ENCODE measurements at regions not wholly inside any gene's neighbourhood (a gene's known extent, or its start where the extent isn't known, plus 50 kb on each side); places are given as distances from the start of the nearest gene placed in this dataset.

DNA sequence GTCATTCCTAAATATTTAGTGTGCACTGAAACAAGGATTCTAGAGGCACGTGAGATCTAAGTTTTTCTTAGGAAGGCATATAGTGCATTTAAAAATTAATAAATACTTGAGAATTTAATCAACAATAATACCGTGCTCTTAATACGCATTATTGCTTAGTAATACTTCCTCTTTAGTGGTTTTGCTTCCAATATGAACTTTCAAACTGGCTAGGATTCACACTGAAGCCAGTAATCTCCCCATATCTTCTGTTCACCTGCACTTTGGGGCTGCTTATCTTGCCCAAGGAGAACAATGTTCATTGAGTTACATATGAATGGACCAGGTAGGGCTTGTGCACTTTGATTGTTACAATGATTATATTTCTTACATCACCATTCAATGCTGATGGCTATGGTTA lies 180.5 kb upstream of the RIOK2 start:
- DNase-seq (ENCODE audit: low read depth): no peak
- no peak overlapping the region for H3K4me3 ChIP-seq (ENCODE audit: low read length)
- TF ChIP-seq, protein P1, sequence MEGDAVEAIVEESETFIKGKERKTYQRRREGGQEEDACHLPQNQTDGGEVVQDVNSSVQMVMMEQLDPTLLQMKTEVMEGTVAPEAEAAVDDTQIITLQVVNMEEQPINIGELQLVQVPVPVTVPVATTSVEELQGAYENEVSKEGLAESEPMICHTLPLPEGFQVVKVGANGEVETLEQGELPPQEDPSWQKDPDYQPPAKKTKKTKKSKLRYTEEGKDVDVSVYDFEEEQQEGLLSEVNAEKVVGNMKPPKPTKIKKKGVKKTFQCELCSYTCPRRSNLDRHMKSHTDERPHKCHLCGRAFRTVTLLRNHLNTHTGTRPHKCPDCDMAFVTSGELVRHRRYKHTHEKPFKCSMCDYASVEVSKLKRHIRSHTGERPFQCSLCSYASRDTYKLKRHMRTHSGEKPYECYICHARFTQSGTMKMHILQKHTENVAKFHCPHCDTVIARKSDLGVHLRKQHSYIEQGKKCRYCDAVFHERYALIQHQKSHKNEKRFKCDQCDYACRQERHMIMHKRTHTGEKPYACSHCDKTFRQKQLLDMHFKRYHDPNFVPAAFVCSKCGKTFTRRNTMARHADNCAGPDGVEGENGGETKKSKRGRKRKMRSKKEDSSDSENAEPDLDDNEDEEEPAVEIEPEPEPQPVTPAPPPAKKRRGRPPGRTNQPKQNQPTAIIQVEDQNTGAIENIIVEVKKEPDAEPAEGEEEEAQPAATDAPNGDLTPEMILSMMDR (conservative IDR thresholded peaks at IDR 0.05; ENCODE audit: low read depth, low read length): no peak

DNA sequence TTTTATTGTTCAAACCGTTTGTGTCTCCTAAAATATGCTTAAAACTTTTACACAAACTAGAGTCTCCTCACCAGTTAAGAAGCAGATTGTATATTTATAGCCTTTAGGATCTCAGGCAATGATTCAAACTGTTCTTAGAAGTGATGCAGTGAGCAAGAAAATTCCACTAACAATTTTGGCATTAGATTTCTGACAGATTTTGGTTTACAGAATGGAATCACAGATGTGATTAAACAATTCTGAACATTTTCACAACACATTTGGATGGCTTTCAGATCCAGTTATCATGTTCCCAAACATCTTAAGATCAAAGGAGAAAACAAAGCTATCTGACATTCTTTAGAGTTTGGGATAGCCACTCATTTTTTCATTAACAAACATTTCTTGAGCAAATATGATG lies 181.7 kb upstream of the RIOK2 start:
- TF ChIP-seq, protein P1 (conservative IDR thresholded peaks at IDR 0.05; ENCODE audit: low read depth, low read length): no peak
- no peak overlapping the region for H3K4me3 ChIP-seq (ENCODE audit: low read length)
- DNase-seq (ENCODE audit: low read depth): no peak

GRCh38 chr5:97365163-97365845 lies 182.3 kb upstream of the RIOK2 start:
- DNase-seq (ENCODE audit: low read depth): no peak
- TF ChIP-seq, protein P1 (conservative IDR thresholded peaks at IDR 0.05; ENCODE audit: low read depth, low read length): no peak
- no peak overlapping the region for H3K4me3 ChIP-seq (ENCODE audit: low read length)

- H3K4me3 ChIP-seq (ENCODE audit: low read length): no peak overlapping the region
- no peak for DNase-seq (ENCODE audit: low read depth)
- TF ChIP-seq, protein P1 (conservative IDR thresholded peaks at IDR 0.05; ENCODE audit: low read depth, low read length): no peak
Measured at GRCh38 chr5:97365918-97366317, 182.9 kb upstream of the RIOK2 start.

- no peak for DNase-seq (ENCODE audit: low read depth)
- H3K4me3 ChIP-seq (ENCODE audit: low read length): no peak overlapping the region
- TF ChIP-seq, protein P1 (conservative IDR thresholded peaks at IDR 0.05; ENCODE audit: low read depth, low read length): no peak
Measured at GRCh38 chr5:97375959-97376358, 192.9 kb upstream of the RIOK2 start.

DNA sequence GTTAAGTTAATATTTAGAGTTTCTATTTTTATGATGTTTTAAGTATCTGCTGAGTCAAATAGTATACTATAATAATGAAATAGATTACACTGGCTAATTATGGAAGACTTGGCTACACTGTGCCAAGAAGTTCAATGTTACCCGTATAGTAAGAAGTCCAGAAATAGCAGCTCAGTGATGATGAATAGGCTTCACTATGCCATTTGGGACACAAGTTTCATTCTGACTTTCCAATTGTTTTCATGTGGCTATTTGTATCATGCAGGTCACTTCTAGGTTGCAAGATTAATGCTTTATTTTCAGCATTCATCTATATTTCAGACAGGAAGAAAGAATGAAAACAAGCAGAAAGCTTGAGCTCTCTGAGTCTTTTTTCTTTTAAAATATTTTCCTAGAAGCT lies 194.5 kb upstream of the RIOK2 start:
- no peak overlapping the region for H3K4me3 ChIP-seq (ENCODE audit: low read length)
- DNase-seq (ENCODE audit: low read depth): no peak
- TF ChIP-seq, protein P1 (conservative IDR thresholded peaks at IDR 0.05; ENCODE audit: low read depth, low read length): no peak

GRCh38 chr5:97383996-97384395 lies 200.9 kb upstream of the RIOK2 start:
- TF ChIP-seq, protein P1 (conservative IDR thresholded peaks at IDR 0.05; ENCODE audit: low read depth, low read length): no peak
- peak; percentile 0 for DNase-seq (ENCODE audit: low read depth)
- no peak overlapping the region for H3K4me3 ChIP-seq (ENCODE audit: low read length)

All from retinal pigment epithelial cell (primary cell).